HG03060 (cell line): ENCODE measurements at regions not wholly inside any gene's neighbourhood (a gene's known extent, or its start where the extent isn't known, plus 50 kb on each side); places are given as distances from the start of the nearest gene placed in this dataset.

ENCODE experiments used
- ATAC-seq: cut with Tn5 transposase; IDR thresholded peaks from one replicate; pipeline ENCODE4 v1.9.1; 2021; ENCODE audit warnings: low read depth, moderate number of reproducible peaks; ENCODE audit not compliant: unreplicated experiment

GRCh38 chr6:44672841-44673240, 285.3 kb downstream of the CDC5L start:
- no peak for ATAC-seq

- no peak for ATAC-seq
These were observed 287.0 kb downstream of the CDC5L start for GRCh38 chr6:44674226-44675155.

GRCh38 chr6:44675449-44675848, 287.9 kb downstream of the CDC5L start:
- ATAC-seq, result no peak

DNA sequence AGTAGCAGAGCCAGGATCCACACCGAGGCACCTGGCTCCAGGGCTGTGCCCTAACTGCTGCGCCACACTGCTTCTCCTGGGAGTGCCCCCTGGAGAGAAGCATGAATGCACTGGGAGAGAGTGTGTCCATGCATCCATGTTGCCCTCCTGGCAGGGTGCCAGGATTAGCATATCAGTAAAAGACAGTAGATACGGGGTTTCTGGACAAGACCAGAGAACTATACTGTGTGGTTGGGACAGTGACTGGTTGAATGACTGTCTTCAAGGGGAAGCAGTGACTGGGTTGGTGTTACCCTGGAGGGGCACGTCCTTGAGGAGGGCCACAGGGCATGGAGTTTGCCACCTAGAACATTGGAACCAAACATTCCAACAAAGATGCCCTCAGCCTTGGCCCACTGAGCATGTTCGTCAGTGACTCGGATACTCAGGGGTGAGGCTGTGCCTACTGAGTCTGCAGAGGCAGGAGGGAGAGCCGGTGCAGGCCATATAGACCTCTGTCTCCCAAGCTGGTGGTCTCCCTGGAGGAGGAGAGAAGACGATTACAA, 288.8 kb downstream of the CDC5L start:
- ATAC-seq, result no peak

- ATAC-seq, result no peak
These were observed 289.4 kb downstream of the CDC5L start for GRCh38 chr6:44676826-44677433.

DNA sequence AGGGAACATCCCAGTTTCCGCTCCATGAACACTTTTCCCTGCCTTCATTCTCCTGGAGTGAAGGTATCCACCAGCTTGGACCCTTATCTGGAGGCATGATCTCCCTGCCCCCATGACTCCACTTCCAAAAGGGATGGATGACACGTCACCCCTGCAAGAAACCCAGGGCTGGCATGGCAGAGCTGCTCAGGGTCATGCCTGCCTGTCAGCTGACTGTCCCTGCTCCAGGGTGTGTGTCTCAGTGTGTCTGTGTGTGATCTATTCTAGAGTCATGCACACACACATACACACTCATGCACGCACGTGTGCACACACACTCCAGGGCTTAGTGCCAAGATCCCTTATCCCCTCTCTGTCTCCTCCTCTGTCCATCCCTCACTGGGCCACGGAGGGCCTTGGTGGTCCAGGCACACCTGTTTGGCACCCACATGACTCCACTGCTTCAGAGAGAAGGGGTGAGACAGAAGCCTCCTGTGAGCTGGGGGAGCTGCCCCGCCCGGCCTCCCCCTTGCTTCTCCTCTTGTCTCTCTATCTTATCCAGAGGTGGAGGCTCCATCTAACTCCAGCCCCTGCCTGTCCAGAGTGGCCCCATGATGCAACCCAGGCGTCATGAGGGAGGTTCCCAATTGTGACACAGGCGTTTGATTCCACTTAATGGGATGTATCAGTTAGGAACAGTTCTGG, 290.9 kb downstream of the CDC5L start:
- no peak for ATAC-seq

DNA sequence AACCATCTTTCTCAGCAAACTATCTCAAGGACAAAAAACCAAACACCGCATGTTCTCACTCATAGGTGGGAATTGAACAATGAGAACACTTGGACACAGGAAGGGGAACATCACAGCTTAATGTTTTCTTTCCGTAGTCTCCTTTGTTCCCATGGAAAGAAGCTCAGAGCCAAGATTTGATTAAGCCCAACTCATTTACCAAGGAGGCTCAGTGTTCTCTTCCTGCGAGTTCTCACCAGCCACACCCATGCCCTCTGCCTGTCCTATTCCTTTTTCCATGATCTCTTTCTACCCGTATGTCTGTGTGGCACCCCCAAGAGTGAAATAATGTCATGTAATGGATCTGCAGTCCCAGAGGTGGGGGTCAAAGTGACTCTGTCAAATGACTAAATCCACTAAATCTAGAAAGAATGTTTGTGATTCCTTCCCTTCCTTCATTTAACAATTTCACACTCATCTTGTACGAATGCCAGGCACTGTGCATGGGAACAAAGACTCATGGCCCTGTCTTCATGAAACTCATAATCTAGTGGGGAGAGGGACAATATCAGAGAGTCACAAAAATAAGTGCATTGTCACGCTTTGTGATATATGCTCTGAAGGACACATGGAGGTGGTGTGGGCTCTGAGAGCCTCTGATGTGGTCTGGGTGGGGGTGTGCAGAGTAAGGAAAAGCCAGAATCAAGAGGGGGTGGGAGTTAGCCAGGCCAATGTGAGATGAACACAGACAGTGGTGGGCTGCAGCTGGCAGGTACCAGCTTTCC, 292.1 kb downstream of the CDC5L start:
- ATAC-seq, result no peak

GRCh38 chr6:44680202-44680720, 292.8 kb downstream of the CDC5L start:
- no peak for ATAC-seq

DNA sequence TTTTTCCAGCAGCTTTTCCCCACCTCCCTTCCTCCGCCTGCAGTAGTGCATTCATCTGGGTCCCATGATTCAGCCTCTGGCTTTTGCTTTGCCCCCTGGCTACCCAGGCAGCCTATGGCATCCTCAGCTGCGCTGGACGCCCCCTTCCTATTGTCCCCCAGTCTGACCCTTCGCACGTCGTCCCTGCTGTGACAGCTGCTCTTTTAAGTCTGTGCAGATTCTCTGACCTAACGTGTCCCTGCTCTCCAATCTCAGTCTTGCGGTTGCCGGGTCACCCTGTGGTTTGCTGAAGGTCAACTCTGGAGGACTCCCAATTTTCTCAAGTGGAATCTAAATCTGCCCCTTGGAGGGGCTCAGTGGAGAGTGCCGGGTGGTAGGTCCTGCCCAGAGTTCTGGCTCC, 294.3 kb downstream of the CDC5L start:
- no peak for ATAC-seq

DNA sequence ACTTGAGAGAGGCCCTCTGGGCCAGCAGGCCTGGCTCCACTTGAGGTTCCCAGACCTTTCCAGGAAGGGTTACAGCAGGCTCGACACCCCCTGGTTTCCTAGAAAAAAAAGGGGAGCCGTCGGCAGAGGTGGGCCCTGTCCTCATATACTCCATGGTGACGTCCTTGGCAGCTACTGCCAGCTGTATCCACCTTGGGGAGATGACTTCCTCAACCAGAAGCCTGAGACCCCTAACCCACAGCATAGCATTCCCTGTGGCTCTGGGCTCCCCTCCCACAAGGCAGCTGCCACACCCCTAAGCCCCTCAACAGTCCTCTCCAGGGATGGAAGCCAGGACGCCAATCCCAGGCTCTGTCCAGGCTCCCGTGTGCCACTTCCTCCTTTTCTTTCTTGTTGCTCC, 294.8 kb downstream of the CDC5L start:
- no peak for ATAC-seq

- ATAC-seq, result no peak
These were observed 295.7 kb downstream of the CDC5L start for GRCh38 chr6:44682987-44683779.

GRCh38 chr6:44685213-44685612, 297.7 kb downstream of the CDC5L start:
- ATAC-seq, result no peak

DNA sequence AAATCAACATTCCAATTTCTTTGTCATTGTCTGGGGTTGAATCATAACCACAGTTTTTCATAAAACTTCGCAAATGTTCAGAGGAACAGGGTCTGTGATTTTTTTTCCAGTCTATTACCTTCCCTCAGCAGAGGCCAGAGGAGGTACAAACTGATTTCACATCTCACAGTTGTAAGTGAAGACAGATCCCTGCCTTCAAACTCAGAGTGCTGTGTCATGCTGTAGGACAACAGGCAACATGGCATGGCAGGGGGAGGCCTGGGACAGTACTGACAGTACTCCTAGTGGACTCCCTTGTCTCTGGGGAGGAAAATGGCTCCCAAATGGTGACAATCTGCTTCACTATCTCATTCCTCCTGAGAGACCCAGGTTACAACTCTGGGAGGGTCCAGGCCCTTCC, 308.6 kb downstream of the CDC5L start:
- no peak for ATAC-seq

DNA sequence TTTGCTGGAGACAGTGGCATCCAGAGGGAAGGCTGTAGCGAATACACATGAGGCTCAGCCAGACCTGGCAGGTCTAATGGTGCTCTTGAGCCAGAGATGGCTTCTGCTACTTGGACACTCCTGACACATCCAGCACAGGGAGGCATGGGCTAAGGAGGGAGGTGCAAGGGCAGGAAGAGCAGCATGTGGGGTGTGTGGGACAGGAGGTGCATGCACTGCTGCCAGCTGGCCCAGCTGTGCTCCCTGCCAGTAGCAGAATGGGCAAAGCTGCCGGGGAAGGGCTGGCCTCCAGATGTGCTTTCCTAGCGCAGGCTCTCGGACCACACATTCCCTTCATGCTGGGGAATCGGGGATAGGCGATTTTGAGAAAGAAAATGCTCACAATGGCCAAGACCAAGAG, 309.2 kb downstream of the CDC5L start:
- no peak for ATAC-seq

GRCh38 chr6:44697327-44697726, 309.8 kb downstream of the CDC5L start:
- ATAC-seq, result no peak

- no peak for ATAC-seq
These were observed 311.1 kb downstream of the CDC5L start for GRCh38 chr6:44698602-44699001.

DNA sequence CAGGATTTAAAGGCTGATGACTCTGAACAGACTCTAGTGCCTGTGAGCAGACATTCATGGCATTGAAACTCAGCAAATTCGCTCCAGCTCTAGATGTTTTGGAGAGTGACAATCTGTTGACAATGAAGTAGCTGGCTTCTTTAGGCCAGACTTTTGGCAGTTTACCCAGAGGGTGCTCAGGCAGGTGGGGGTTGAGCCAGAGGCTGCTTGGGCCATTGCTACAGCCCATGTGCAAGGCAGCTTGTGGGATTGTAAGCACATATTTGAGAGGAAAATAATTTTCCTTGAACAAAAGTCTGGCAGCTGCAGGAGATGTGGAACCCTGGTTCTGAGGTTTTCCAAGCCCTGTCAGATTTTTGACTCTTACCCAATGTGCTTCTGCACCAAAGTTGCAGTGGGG, 311.6 kb downstream of the CDC5L start:
- no peak for ATAC-seq

DNA sequence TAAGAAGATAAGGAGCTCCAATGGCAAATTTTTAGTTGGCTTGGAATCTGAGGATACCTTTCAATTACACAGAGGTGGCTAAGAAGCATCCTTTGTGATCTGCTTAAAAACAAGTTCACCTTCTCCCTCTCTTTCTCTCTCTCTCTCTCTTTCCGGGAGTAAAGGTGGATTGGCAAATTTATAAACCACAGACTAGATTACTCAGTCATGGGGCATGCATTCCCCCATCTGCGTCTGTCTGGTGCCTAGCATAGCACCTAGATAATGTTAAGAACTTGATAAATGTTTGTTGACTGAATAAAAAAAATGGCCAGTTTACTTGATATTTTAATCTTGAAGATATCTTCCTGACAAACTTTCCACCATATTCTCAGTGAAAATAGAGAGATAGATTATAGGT, 312.3 kb downstream of the CDC5L start:
- ATAC-seq, result no peak

DNA sequence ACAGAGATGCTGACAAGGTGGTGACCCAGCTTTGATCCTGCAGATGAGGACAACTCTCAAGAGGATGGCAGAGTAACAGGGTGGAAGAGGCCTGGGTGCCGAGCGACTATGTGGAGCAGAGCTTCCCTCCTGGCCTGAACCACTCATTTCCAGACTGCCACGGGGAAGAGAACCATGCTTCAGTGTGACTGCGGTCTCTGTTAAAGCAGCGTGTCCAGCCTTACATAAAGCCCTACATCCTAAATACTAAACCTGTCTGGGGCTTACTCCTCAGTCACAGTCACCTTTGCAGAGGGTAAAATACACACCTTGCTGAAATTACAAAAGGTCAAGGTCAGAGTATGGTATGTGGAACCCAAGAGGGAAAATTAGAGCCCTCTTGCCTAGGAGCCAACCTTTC, 312.9 kb downstream of the CDC5L start:
- no peak for ATAC-seq
